Mammary epithelial cell (primary cell): ENCODE measurements at regions not wholly inside any gene's neighbourhood (a gene's known extent, or its start where the extent isn't known, plus 50 kb on each side); places are given as distances from the start of the nearest gene placed in this dataset.

Experiments used
- EZH2 ChIP-seq: IDR thresholded peaks from 2 replicates; pipeline ENCODE4 v1.6.1; 2012; ENCODE audit warnings: low read length, inconsistent platforms, borderline replicate concordance
- TF ChIP-seq, protein P1 (sequence below), 2 donors: IDR thresholded peaks in 1 of 2; conservative IDR thresholded peaks in 1 of 2; 2 replicates each; pipeline ENCODE4 v1.5.1; 2011 to 2012; ENCODE audit warnings: inconsistent platforms in 2 of 2, low read length in 2 of 2, mild to moderate bottlenecking in 2 of 2, control low read depth in 1 of 2, low read depth in 1 of 2; ENCODE audit not compliant: insufficient read depth in 1 of 2; ENCODE audit errors: extremely low read depth in 1 of 2

DNA sequence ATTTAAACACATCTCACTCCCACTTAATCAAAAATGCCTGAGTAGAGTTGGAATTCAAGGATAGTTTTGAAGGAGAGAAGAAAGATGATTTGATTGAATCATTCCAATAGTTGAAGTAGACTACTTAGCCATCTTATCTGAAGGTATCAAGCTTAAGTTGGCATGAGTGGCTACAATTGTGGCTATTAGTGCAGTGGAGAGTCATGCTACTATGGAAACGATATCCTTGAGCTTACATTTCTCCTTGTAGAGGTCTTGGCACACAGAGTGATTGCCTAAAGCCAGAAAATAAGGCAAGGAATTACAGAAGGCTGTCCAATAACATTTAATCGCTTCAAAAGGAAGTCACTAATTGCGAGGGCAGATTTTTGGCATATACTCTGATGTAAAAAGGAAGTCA lies 1022.7 kb downstream of the IGSF11 start:
- TF ChIP-seq, protein P1, sequence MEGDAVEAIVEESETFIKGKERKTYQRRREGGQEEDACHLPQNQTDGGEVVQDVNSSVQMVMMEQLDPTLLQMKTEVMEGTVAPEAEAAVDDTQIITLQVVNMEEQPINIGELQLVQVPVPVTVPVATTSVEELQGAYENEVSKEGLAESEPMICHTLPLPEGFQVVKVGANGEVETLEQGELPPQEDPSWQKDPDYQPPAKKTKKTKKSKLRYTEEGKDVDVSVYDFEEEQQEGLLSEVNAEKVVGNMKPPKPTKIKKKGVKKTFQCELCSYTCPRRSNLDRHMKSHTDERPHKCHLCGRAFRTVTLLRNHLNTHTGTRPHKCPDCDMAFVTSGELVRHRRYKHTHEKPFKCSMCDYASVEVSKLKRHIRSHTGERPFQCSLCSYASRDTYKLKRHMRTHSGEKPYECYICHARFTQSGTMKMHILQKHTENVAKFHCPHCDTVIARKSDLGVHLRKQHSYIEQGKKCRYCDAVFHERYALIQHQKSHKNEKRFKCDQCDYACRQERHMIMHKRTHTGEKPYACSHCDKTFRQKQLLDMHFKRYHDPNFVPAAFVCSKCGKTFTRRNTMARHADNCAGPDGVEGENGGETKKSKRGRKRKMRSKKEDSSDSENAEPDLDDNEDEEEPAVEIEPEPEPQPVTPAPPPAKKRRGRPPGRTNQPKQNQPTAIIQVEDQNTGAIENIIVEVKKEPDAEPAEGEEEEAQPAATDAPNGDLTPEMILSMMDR (conservative IDR thresholded peaks at IDR 0.05 in 1 of 2, IDR thresholded peaks at IDR 0.05 in 1 of 2; ENCODE audit: extremely low read depth in 1 of 2, insufficient read depth in 1 of 2, low read depth in 1 of 2, low read length in 2 of 2): no peak
- no peak for TF ChIP-seq EZH2
